ENCODE measurements at regions not wholly inside any gene's neighbourhood (a gene's known extent, or its start where the extent isn't known, plus 50 kb on each side); places are given as distances from the start of the nearest gene placed in this dataset.

- TF ChIP-seq CTCF (optimal IDR thresholded peaks at IDR 0.05 in 1 of 3, IDR thresholded peaks at IDR 0.05 in 1 of 3, conservative IDR thresholded peaks at IDR 0.05 in 1 of 3; ENCODE audit: extremely low read depth in 1 of 3, insufficient read depth in 2 of 3, low read length in 3 of 3): no peak
- TF ChIP-seq EZH2 (IDR thresholded peaks at IDR 0.05; ENCODE audit: low read length): no peak
These were observed 360.4 kb upstream of the TGFBR2 start for GRCh38 chr3:30245858-30246622.
